SKM-1 treated with dmso at 0.1 percent for 144 hours (cell line): ENCODE measurements at regions not wholly inside any gene's neighbourhood (a gene's known extent, or its start where the extent isn't known, plus 50 kb on each side); places are given as distances from the start of the nearest gene placed in this dataset.

Experiments used
- DNase-seq: peaks from one replicate; lab custom pipeline; 2025; ENCODE audit not compliant: unreplicated experiment; lab: John Stamatoyannopoulos, UW

- DNase-seq: no peak
Observed at GRCh38 chr9:16328349-16328748, 542.1 kb downstream of the BNC2 start.

- DNase-seq: no peak
Observed at GRCh38 chr9:16329671-16330113, 540.8 kb downstream of the BNC2 start.

- no peak for DNase-seq
Observed at GRCh38 chr9:16331031-16331430, 539.4 kb downstream of the BNC2 start.

- no peak for DNase-seq
Observed at GRCh38 chr9:16331527-16331926, 538.9 kb downstream of the BNC2 start.

- no peak for DNase-seq
Observed at GRCh38 chr9:16333691-16334090, 536.8 kb downstream of the BNC2 start.

GRCh38 chr9:16335788-16336580 lies 534.5 kb downstream of the BNC2 start:
- DNase-seq: peak; percentile 48

- no peak for DNase-seq
Observed at GRCh38 chr9:16336833-16337232, 533.6 kb downstream of the BNC2 start.

- no peak for DNase-seq
Observed at GRCh38 chr9:16337322-16338029, 533.0 kb downstream of the BNC2 start.

- no peak for DNase-seq
Observed at GRCh38 chr9:16341177-16341576, 529.3 kb downstream of the BNC2 start.

GRCh38 chr9:16342246-16343020 lies 528.0 kb downstream of the BNC2 start:
- DNase-seq: no peak

GRCh38 chr9:16343249-16344237 lies 526.9 kb downstream of the BNC2 start:
- DNase-seq: no peak

GRCh38 chr9:16344343-16344742 lies 526.1 kb downstream of the BNC2 start:
- DNase-seq: no peak

GRCh38 chr9:16345902-16346301 lies 524.6 kb downstream of the BNC2 start:
- DNase-seq: peak; percentile 7

GRCh38 chr9:16347886-16348285 lies 522.6 kb downstream of the BNC2 start:
- no peak for DNase-seq

- no peak for DNase-seq
Observed at GRCh38 chr9:16348531-16348930, 521.9 kb downstream of the BNC2 start.

- DNase-seq: no peak
Observed at GRCh38 chr9:16352251-16352650, 518.2 kb downstream of the BNC2 start.

- no peak for DNase-seq
Observed at GRCh38 chr9:16352791-16353401, 517.6 kb downstream of the BNC2 start.

GRCh38 chr9:16356196-16356765 lies 514.2 kb downstream of the BNC2 start:
- no peak for DNase-seq

GRCh38 chr9:16357828-16358227 lies 512.6 kb downstream of the BNC2 start:
- no peak for DNase-seq

- DNase-seq: no peak
Observed at GRCh38 chr9:16358751-16359150, 511.7 kb downstream of the BNC2 start.
